GM12872 (cell line): ENCODE measurements at regions not wholly inside any gene's neighbourhood (a gene's known extent, or its start where the extent isn't known, plus 50 kb on each side); places are given as distances from the start of the nearest gene placed in this dataset.

Experiments
- TF ChIP-seq, protein P1 (sequence below): IDR thresholded peaks from 3 replicates; pipeline ENCODE4 v1.5.1; 2011; ENCODE audit warnings: low read depth, mild to moderate bottlenecking, low read length, moderate library complexity; ENCODE audit not compliant: insufficient read depth

DNA sequence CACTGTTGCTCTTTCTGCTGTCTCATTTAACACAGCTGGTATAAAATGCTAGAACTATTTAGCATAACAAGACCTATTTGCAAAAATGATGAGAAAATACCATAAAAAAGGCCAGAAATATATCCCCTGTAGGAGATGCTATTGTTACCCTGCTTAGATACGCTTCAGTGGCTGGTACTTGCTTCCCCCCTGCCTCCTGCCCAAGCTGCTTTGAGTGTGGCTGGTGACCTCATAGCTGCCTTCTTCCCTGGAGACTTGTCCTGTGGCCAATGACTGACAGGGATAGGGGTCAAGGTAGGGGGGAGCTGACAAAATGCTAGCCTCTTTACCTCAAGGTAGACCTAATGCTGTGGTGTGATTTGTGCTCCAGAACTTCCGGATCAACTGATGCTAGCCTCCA lies 150.2 kb upstream of the ZEB2 start:
- TF ChIP-seq, protein P1, sequence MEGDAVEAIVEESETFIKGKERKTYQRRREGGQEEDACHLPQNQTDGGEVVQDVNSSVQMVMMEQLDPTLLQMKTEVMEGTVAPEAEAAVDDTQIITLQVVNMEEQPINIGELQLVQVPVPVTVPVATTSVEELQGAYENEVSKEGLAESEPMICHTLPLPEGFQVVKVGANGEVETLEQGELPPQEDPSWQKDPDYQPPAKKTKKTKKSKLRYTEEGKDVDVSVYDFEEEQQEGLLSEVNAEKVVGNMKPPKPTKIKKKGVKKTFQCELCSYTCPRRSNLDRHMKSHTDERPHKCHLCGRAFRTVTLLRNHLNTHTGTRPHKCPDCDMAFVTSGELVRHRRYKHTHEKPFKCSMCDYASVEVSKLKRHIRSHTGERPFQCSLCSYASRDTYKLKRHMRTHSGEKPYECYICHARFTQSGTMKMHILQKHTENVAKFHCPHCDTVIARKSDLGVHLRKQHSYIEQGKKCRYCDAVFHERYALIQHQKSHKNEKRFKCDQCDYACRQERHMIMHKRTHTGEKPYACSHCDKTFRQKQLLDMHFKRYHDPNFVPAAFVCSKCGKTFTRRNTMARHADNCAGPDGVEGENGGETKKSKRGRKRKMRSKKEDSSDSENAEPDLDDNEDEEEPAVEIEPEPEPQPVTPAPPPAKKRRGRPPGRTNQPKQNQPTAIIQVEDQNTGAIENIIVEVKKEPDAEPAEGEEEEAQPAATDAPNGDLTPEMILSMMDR, result no peak

DNA sequence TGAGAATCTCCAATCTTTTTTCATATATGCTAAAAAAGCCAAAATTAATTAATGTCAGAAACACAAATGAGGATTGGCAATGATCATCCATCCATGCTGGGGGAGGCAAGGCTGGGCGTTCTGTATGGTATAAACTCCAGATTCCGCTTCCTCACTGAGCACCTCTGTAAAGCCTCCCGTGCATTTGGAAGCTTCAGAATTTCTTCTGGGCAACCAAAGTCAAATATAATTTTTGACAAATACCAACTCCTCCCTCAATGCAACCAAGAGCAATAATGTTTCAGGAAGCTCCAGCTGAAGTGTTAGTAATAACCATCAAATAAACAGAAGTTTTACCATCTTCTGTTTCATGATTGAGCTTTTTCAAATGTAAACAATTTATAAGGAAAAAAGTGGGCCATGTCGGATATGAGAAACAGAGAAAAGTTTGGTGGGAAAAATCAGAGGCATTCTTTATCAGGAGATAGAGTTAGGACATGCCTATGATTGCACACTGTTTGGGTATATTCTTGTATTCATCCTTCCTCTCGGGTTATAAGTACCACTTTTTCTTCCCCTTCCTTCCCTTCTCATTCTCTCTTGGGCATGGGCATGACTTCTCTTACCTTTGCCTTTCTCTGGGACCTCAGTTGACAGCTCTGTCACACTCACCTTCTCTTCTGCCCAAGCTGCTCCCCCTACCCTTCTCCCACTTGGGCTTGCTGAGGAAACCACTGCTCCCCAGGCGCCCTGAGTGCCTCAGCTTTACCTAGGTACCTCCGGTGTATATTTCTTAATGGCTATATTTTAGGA lies 149.5 kb upstream of the ZEB2 start:
- TF ChIP-seq, protein P1, result no peak

- TF ChIP-seq, protein P1, result no peak
Measured at GRCh38 chr2:144668493-144669110, 148.7 kb upstream of the ZEB2 start.

DNA sequence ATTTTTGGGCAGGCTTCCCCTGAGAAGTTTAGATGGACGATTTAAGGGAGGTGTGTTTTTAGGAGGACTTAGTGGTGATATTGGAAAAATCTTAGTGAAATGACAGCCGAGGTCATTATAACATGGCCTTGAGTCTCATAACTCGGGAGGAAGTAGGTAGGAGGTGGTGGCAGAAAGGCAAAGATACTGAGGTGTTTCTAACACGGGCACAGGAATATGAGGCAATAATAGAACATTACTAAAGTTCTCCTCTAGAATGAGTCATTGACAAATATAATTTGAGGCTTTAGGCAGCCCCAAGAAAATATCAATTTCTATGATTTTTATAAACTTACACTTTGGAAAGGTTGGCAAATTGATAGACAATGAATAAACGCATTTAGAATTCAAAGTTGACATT lies 146.1 kb upstream of the ZEB2 start:
- TF ChIP-seq, protein P1, result no peak

DNA sequence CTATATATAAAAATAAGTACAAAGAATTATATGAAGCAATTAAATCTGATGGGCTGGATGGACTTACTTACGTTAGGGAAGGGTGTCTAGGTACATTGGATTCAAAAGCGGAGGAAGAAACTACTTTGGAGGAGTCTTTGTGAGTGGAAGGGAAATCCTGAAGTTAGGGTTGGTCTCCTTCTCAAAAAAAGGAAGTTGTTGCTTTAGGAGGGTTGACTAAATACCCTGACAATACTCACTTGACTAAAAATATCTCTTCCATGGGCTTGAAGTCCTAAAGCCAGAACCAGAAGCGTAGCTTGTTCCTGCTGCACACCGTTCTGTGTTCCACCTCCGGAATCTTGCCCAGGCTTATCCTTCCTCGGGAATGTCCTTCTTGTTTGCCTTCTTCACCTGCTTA lies 143.3 kb upstream of the ZEB2 start:
- TF ChIP-seq, protein P1, result no peak

GRCh38 chr2:144660518-144661316 lies 140.8 kb upstream of the ZEB2 start:
- TF ChIP-seq, protein P1, result no peak

DNA sequence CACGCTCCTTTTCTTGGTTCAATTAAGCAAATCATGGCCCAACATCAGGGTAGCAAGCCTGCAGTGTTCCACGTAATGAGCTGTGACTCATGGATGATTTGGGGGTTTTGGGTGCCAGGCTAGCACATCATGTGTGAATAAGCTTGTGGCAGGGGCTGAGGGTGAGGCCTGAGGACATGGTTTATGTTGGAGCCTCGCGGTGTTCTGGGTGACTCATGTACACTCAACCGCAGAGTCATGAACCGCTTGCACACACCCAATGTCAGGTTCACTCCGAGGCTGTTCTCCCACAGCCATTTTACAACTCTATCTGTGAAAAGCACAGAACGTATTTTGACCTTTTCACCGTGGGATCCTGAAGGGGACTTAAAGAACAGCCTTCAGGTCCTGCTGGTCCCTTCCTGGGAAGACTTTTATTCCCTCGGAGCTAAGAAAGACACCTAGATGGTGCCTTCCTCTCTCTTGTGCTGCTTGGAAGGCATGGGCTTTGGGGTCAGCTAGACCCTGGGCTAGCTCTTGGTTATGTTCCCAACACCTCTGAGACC lies 139.9 kb upstream of the ZEB2 start:
- TF ChIP-seq, protein P1, result no peak
